HEK293 (cell line): ENCODE measurements at regions not wholly inside any gene's neighbourhood (a gene's known extent, or its start where the extent isn't known, plus 50 kb on each side); places are given as distances from the start of the nearest gene placed in this dataset.

Experiments used
- CTCF ChIA-PET: fragments of 350-600 bp; formaldehyde crosslinking; extraction: SDS; loops from one replicate; lab custom pipeline; 2021; ENCODE audit warnings: antibody characterized with exemption; lab: Yijun Ruan, JAX
- POLR2A ChIA-PET: fragments of 300-600 bp; formaldehyde crosslinking; extraction: SDS; loops from one replicate; lab custom pipeline; 2020; ENCODE audit warnings: antibody characterized with exemption, inconsistent platforms; lab: Yijun Ruan, JAX
- H3K27ac ChIP-seq: fragments of 200-500 bp; sonication (Bioruptor generic); 2 replicates; pipeline ENCODE4 v1.5.1; 2014; ENCODE audit warnings: low read depth, low read length, control low read depth, inconsistent platforms; ENCODE audit errors: extremely low read depth
- H3K36me3 ChIP-seq, 2 experiments: fragments of 200-500 bp in 1 of 2; sonication (Bioruptor generic) in 1 of 2; 1 replicate in 1 of 2; 2 replicates in 1 of 2; pipeline ENCODE4 v1.5.1; 2014 to 2017; ENCODE audit warnings: inconsistent platforms in 2 of 2, low read length in 2 of 2; ENCODE audit not compliant: control insufficient read depth in 2 of 2, insufficient read depth in 1 of 2
- H3K4me1 ChIP-seq: fragments of 200-500 bp; sonication (Bioruptor generic); 2 replicates; pipeline ENCODE4 v1.5.1; 2014; ENCODE audit warnings: mild to moderate bottlenecking, low read length, inconsistent platforms; ENCODE audit not compliant: control insufficient read depth, insufficient read depth
- H3K4me3 ChIP-seq: 2 replicates; pipeline ENCODE4 v1.5.1; 2011; ENCODE audit warnings: low read depth, mild to moderate bottlenecking, control low read depth, low read length, moderate library complexity
- H3K9me3 ChIP-seq: fragments of 200-500 bp; sonication (Bioruptor generic); 2 replicates; pipeline ENCODE4 v1.5.1; 2014; ENCODE audit warnings: low read depth, low read length, inconsistent platforms; ENCODE audit not compliant: control insufficient read depth, insufficient read depth
- PATZ1 ChIP-seq: fragments of 450-650 bp; formaldehyde crosslinking; IDR thresholded peaks from 2 replicates; pipeline ENCODE4 v1.5.1; 2016; ENCODE audit warnings: missing biosample characterization, missing genetic modification characterization
- ZBTB10 ChIP-seq: fragments of 450-650 bp; formaldehyde crosslinking; IDR thresholded peaks from 2 replicates; pipeline ENCODE4 v1.5.1; 2016; ENCODE audit warnings: missing biosample characterization, missing genetic modification characterization
- ZBTB26 ChIP-seq: fragments of 450-650 bp; formaldehyde crosslinking; optimal IDR thresholded peaks from 2 replicates; pipeline ENCODE3; 2016; ENCODE audit warnings: missing biosample characterization, mild to moderate bottlenecking, missing genetic modification characterization
- ZBTB48 ChIP-seq: fragments of 450-650 bp; formaldehyde crosslinking; IDR thresholded peaks from 2 replicates; pipeline ENCODE4 v1.5.1; 2016; ENCODE audit warnings: missing biosample characterization, missing genetic modification characterization
- ZBTB49 ChIP-seq: fragments of 450-650 bp; formaldehyde crosslinking; IDR thresholded peaks from 2 replicates; pipeline ENCODE4 v1.5.1; 2016; ENCODE audit warnings: missing biosample characterization, missing genetic modification characterization, low read depth
- ZNF138 ChIP-seq: fragments of 450-650 bp; formaldehyde crosslinking; IDR thresholded peaks from 2 replicates; pipeline ENCODE4 v1.5.1; 2016; ENCODE audit warnings: missing biosample characterization, missing genetic modification characterization, borderline replicate concordance
- ZNF174 ChIP-seq: fragments of 450-650 bp; formaldehyde crosslinking; IDR thresholded peaks from 2 replicates; pipeline ENCODE4 v1.5.0; 2017; ENCODE audit warnings: missing biosample characterization, mild to moderate bottlenecking, missing genetic modification characterization
- ZNF280C ChIP-seq: fragments of 450-650 bp; formaldehyde crosslinking; IDR thresholded peaks from 2 replicates; pipeline ENCODE4 v1.5.1; 2016; ENCODE audit warnings: missing biosample characterization, missing genetic modification characterization
- ZNF530 ChIP-seq: fragments of 450-650 bp; formaldehyde crosslinking; IDR thresholded peaks from 2 replicates; pipeline ENCODE4 v1.5.1; 2016; ENCODE audit warnings: low read depth, missing biosample characterization, missing genetic modification characterization
- ZNF623 ChIP-seq: fragments of 450-650 bp; formaldehyde crosslinking; IDR thresholded peaks from 2 replicates; pipeline ENCODE4 v1.5.1; 2016; ENCODE audit warnings: missing biosample characterization, missing genetic modification characterization
- ZNF837 ChIP-seq: fragments of 450-650 bp; formaldehyde crosslinking; IDR thresholded peaks from 2 replicates; pipeline ENCODE4 v1.5.1; 2016; ENCODE audit warnings: missing biosample characterization, missing genetic modification characterization
- TF ChIP-seq, protein P1 (sequence below): fragments of 450-650 bp; formaldehyde crosslinking; IDR thresholded peaks from 2 replicates; pipeline ENCODE4 v1.5.1; 2017; ENCODE audit warnings: missing biosample characterization, missing genetic modification characterization

DNA sequence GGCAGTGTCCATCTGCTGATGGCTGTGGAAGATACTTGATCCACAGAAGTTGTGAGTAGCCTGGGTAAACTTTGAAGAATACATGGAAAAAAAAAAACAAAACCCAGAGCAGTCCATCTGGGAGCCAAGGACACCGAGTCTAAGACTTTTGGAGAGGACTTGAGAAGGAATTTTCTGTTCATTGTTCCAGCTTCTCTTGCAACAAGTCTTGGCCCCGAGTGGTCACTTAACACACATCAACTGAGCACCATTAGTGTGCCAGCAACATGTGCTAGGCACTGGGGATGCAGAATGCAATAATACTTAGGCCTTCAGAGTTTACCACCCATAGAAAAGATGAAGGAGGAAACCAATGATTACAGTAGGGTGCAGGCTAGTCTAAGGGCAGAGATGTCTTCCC, 266.7 kb downstream of the EMP1 start:
- POLR2A ChIA-PET, result no interaction called here
- no peaks in the 10 kb centered on the region for H3K36me3 ChIP-seq
- CTCF ChIA-PET, result interaction anchor here (0.6 kb wide), 1 partner anchor 8 kb away, joined by 3 read pairs; no protein-coding TSS in a partner anchor
- no peak overlapping the region for H3K4me3 ChIP-seq
- H3K27ac ChIP-seq, result no peak overlapping the region
- no peak for TF ChIP-seq ZNF530
- TF ChIP-seq ZNF174 (tag by site-specific recombination), result no peak
- TF ChIP-seq, protein P1, sequence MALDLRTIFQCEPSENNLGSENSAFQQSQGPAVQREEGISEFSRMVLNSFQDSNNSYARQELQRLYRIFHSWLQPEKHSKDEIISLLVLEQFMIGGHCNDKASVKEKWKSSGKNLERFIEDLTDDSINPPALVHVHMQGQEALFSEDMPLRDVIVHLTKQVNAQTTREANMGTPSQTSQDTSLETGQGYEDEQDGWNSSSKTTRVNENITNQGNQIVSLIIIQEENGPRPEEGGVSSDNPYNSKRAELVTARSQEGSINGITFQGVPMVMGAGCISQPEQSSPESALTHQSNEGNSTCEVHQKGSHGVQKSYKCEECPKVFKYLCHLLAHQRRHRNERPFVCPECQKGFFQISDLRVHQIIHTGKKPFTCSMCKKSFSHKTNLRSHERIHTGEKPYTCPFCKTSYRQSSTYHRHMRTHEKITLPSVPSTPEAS (tag by site-specific recombination), result no peak
- TF ChIP-seq ZBTB10 (tag by site-specific recombination), result no peak
- TF ChIP-seq ZBTB48 (tag by site-specific recombination), result no peak
- TF ChIP-seq ZBTB26 (tag by site-specific recombination), result no peak
- TF ChIP-seq, all 188 proteins: peak for 0
- no peaks in the 10 kb centered on the region for H3K9me3 ChIP-seq
- no peaks in the 10 kb centered on the region for H3K4me1 ChIP-seq

GRCh38 chr12:13462450-13462849, 265.9 kb downstream of the EMP1 start:
- H3K27ac ChIP-seq, result no peak overlapping the region
- CTCF ChIA-PET, result interaction anchor here (0.8 kb wide), 1 partner anchor 8 kb away, joined by 3 read pairs; no protein-coding TSS in a partner anchor
- no peak overlapping the region for H3K4me3 ChIP-seq
- POLR2A ChIA-PET, result no interaction called here
- no peaks in the 10 kb centered on the region for H3K9me3 ChIP-seq
- H3K4me1 ChIP-seq, result no peaks in the 10 kb centered on the region
- H3K36me3 ChIP-seq, result no peaks in the 10 kb centered on the region
- TF ChIP-seq PATZ1 (no peak), ZNF623 (no peak), ZNF138 (tag by site-specific recombination) (no peak), ZBTB49 (tag by site-specific recombination) (no peak), ZNF837 (tag by site-specific recombination) (no peak), ZNF280C (tag by site-specific recombination) (no peak)
